Peyer's patch (tissue), 4 donors: ENCODE measurements at regions not wholly inside any gene's neighbourhood (a gene's known extent, or its start where the extent isn't known, plus 50 kb on each side); places are given as distances from the start of the nearest gene placed in this dataset.

Experiments used
- DNase-seq, 3 donors: peaks; one replicate each; pipeline ENCODE4 v3.0.0-alpha.2; 2017 to 2019
- H3K27ac ChIP-seq, 4 donors: fragments of 200-600 bp; sonication (generic); one replicate each; pipeline ENCODE4 v1.5.1; 2016 to 2019
- H3K27me3 ChIP-seq, 2 donors: fragments of 200-600 bp; sonication (generic); one replicate each; pipeline ENCODE4 v1.5.1; 2019
- H3K36me3 ChIP-seq, 3 donors: fragments of 200-600 bp; sonication (generic); one replicate each; pipeline ENCODE4 v1.5.1; 2016 to 2019
- H3K4me1 ChIP-seq, 4 donors: fragments of 200-600 bp; sonication (generic); one replicate each; pipeline ENCODE4 v1.5.1; 2016 to 2019
- H3K4me3 ChIP-seq, 4 donors: fragments of 200-600 bp; sonication (generic); 1 replicate in 3 of 4; 2 replicates in 1 of 4; pipeline ENCODE4 v1.5.1; 2016 to 2019; ENCODE audit warnings: mild to moderate bottlenecking in 1 of 4
- H3K9me3 ChIP-seq, 4 donors: fragments of 200-600 bp; sonication (generic); one replicate each; pipeline ENCODE4 v1.5.1; 2016 to 2019; ENCODE audit warnings: mild to moderate bottlenecking in 1 of 4
- POLR2A ChIP-seq, 2 donors: fragments of 450-650 bp; IDR thresholded peaks; one replicate each; pipeline ENCODE4 v1.5.1; 2017; ENCODE audit warnings: antibody characterized with exemption in 2 of 2, mild to moderate bottlenecking in 2 of 2, moderate library complexity in 2 of 2
- TF ChIP-seq, protein P1 (sequence below), 6 experiments: fragments of 450-650 bp in 4 of 6; fragments of 200-600 bp in 2 of 6; sonication (generic) in 1 of 6; IDR thresholded peaks; one replicate each; pipeline ENCODE4 v1.5.1; 2017 to 2019; ENCODE audit warnings: antibody characterized with exemption in 6 of 6, mild to moderate bottlenecking in 3 of 6, moderate library complexity in 1 of 6

DNA sequence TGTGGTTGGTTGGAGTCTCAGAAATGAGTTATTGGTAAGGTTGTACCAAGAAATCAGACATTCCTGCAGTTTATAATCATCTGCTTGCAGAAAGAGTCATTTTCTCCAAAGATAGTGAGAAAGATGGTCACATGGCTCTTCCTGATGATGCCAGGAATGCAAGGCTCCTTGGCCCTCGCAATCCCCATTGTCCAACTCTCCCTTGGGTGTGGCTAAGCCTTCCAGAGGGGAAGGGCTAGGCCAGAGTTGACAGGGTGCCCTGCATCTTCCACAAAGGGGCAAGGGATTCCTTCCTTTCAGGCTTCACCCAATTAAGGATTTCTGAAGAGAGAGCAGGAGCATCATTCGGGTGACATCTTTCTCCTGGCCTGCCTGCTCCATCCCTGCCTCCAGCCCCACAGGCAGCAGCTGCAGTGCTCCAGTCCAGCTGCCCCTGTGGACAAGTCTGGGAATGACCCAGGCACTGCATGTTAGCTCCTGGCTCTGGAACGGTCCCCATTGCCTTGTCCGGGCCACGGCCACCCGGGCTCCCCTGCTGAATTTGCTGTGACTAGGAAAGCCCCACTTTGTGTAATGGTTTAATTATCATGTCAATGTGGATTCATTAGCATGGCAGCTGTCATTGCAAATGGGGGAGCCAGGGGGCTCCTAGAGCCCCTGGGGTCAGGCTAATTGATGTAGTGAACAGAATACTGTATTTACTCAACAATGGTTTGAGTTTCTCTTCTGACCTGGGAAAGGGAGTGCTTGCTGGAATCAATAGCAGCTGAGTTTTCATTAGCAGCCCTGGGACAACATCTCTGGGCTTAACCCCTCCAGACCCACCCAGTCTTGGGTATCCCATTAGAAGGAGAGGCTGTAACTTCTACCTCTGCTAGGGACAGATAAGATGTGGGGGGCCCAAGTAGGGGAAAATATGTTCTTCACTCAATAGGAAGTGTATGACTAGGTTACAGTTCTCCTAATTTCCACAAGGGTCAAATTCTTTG is 112.6 kb upstream of the TBX20 start:
- H3K27me3 ChIP-seq = no peaks in the 10 kb centered on the region
- TF ChIP-seq, protein P1, sequence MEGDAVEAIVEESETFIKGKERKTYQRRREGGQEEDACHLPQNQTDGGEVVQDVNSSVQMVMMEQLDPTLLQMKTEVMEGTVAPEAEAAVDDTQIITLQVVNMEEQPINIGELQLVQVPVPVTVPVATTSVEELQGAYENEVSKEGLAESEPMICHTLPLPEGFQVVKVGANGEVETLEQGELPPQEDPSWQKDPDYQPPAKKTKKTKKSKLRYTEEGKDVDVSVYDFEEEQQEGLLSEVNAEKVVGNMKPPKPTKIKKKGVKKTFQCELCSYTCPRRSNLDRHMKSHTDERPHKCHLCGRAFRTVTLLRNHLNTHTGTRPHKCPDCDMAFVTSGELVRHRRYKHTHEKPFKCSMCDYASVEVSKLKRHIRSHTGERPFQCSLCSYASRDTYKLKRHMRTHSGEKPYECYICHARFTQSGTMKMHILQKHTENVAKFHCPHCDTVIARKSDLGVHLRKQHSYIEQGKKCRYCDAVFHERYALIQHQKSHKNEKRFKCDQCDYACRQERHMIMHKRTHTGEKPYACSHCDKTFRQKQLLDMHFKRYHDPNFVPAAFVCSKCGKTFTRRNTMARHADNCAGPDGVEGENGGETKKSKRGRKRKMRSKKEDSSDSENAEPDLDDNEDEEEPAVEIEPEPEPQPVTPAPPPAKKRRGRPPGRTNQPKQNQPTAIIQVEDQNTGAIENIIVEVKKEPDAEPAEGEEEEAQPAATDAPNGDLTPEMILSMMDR (IDR thresholded peaks at IDR 0.05) = no peak
- TF ChIP-seq POLR2A (IDR thresholded peaks at IDR 0.05) = no peak
- no peak overlapping the region for H3K27ac ChIP-seq
- no peaks in the 10 kb centered on the region for H3K36me3 ChIP-seq
- H3K9me3 ChIP-seq = no peaks in the 10 kb centered on the region
- H3K4me3 ChIP-seq = no peak overlapping the region
- no peak for DNase-seq
- H3K4me1 ChIP-seq = no peaks in the 10 kb centered on the region

DNA sequence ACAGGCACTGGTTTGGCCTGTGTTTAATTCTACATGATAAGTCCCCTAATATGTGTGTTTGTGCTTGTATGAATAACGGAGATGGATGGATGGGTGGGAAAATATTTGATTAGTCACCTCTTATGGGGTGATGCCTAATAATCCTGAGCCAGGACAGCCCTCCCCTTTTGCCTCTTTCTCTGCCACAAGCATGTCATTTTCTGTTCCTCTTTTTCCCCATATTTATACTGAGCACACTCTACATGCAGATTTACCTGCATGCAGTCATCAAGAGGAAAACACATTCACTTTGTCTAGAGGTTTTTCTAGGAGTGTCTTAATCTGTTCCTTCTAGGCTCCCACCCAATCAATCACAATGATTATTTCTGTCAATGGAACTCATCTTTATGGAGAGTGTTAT is 111.6 kb upstream of the TBX20 start:
- DNase-seq = no peak
- no peaks in the 10 kb centered on the region for H3K36me3 ChIP-seq
- H3K27ac ChIP-seq = no peak overlapping the region
- TF ChIP-seq, protein P1 (IDR thresholded peaks at IDR 0.05) = no peak
- no peak overlapping the region for H3K4me3 ChIP-seq
- no peaks in the 10 kb centered on the region for H3K27me3 ChIP-seq
- H3K4me1 ChIP-seq = no peaks in the 10 kb centered on the region
- no peaks in the 10 kb centered on the region for H3K9me3 ChIP-seq

DNA sequence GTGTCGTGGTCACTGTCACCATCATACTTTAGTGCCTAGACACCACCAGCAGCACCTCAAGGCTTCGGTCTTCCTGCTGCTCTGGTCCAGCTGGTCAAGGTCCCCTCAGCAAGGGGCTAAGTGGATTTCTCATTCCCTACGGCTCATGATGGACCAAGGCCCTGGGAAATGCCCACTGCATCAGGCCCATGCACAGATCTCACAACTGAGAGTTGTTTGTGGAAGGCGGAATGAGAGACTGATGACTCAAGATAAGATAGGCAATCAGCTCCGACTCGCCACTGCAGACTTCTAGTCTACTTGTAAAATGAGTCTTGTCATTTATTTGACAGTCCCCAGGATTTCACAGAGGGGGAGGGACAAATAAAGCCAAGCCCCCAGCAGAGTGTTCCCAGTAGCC is 108.4 kb upstream of the TBX20 start:
- no peak for DNase-seq
- H3K4me3 ChIP-seq = no peak overlapping the region
- H3K4me1 ChIP-seq = no peaks in the 10 kb centered on the region
- H3K36me3 ChIP-seq = no peaks in the 10 kb centered on the region
- no peaks in the 10 kb centered on the region for H3K9me3 ChIP-seq
- TF ChIP-seq, protein P1 (IDR thresholded peaks at IDR 0.05) = no peak
- no peak for TF ChIP-seq POLR2A (IDR thresholded peaks at IDR 0.05)
- H3K27me3 ChIP-seq = no peaks in the 10 kb centered on the region
- no peak overlapping the region for H3K27ac ChIP-seq

DNA sequence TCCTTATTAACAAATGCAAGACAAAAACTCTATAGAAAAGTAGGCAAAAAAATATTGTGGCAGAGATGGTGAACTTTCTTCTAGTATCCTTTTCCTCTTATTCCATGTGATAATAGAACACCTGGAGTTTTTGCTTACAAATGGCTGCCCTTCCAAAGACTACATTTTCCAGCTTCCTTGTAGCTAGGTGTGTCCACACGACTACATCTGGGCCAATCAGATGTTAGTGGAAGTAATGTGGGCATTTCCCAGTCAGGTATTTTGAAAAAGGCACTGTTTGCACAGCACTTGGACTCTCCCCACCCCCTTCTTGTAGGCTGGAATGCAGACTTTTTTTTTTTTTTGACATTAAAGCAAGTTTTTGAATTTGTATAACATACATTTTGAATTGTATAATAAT is 105.5 kb upstream of the TBX20 start:
- no peak overlapping the region for H3K4me3 ChIP-seq
- TF ChIP-seq, protein P1 (IDR thresholded peaks at IDR 0.05) = no peak
- TF ChIP-seq POLR2A (IDR thresholded peaks at IDR 0.05) = no peak
- H3K9me3 ChIP-seq = no peaks in the 10 kb centered on the region
- H3K36me3 ChIP-seq = no peaks in the 10 kb centered on the region
- H3K4me1 ChIP-seq = no peaks in the 10 kb centered on the region
- DNase-seq = no peak
- no peaks in the 10 kb centered on the region for H3K27me3 ChIP-seq
- H3K27ac ChIP-seq = no peak overlapping the region

DNA sequence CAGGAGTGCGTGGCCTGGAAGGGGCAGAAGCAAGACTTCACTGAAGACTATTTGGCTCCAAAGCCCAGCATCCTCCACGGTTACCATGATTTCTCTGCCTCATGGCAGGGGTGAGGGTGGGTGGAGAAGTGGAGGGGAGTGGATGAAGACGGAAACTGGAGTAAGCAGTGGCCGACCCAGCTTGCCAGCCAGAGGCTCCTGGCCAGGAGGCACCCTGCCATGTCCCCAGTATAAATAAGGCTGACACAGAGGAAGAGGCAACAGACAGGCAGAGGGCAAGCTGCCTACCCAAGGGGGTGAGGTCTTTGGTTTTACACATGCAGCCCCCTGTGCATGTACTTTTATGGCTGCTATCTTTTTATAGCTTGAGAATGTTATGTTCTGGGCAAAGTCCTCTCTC is 102.6 kb upstream of the TBX20 start:
- TF ChIP-seq, protein P1 (IDR thresholded peaks at IDR 0.05) = no peak
- TF ChIP-seq POLR2A (IDR thresholded peaks at IDR 0.05) = no peak

More for the DNA sequence above, 102.6 kb upstream of the TBX20 start:
- Histone ChIP-seq H3K27ac (no peak overlapping the region), H3K36me3 (no peaks in the 10 kb centered on the region), H3K4me1 (no peaks in the 10 kb centered on the region), H3K27me3 (no peaks in the 10 kb centered on the region), H3K9me3 (no peaks in the 10 kb centered on the region), H3K4me3 (no peak overlapping the region)
- no peak for DNase-seq
